ENCODE measurements at regions not wholly inside any gene's neighbourhood (a gene's known extent, or its start where the extent isn't known, plus 50 kb on each side); places are given as distances from the start of the nearest gene placed in this dataset.
"Not testable (repeated sequence)": the region's sequence is repeated elsewhere in the genome, so short reads cannot be mapped to it uniquely, and the experiment has no call there.

GRCh38 chr12:39671898-39672875, 52.6 kb upstream of the ABCD2 start:
- Histone ChIP-seq H3K4me1 (ENCODE audit: control insufficient read depth, insufficient read depth, low read length) (no peaks in the 10 kb centered on the region), H2BK120ac (ENCODE audit: low read depth, low read length) (no peak overlapping the region), H3K56ac (ENCODE audit: extremely low read depth, insufficient read depth, low read length) (no peak overlapping the region), H4K5ac (ENCODE audit: low read depth, low read length) (no peak overlapping the region), H3K4me3 (ENCODE audit: insufficient read depth, low read depth, low read length) (no peak overlapping the region), H3K4me2 (ENCODE audit: low read depth, low read length) (no peak overlapping the region), H2BK5ac (ENCODE audit: low read depth, low read length, poor library complexity, severe bottlenecking) (no peak overlapping the region), H3K79me1 (ENCODE audit: low read depth in 1 of 2, low read length in 2 of 2) (no peaks in the 10 kb centered on the region), H3K23ac (ENCODE audit: low read depth, low read length) (no peak overlapping the region), H3K4ac (ENCODE audit: low read depth, low read length) (no peak overlapping the region), H3K27ac (ENCODE audit: insufficient read depth, low read length) (no peak overlapping the region), H4K8ac (ENCODE audit: low read depth in 2 of 2, low read length in 2 of 2) (no peak overlapping the region), H3K27me3 (ENCODE audit: control insufficient read depth, insufficient read depth, low read length) (no peaks in the 10 kb centered on the region), H4K91ac (ENCODE audit: insufficient read depth, low read depth, low read length) (no peak overlapping the region), H2BK20ac (ENCODE audit: low read depth, low read length) (no peak overlapping the region), H3K36me3 (ENCODE audit: control insufficient read depth, insufficient read depth, low read length) (no peaks in the 10 kb centered on the region), H3K14ac (replicated peaks; ENCODE audit: low read depth, low read length) (no peak overlapping the region), H3K9me3 (ENCODE audit: control insufficient read depth, insufficient read depth, low read length) (peaks cover 9% of the 10 kb centered on the region), H2BK15ac (ENCODE audit: low read depth, low read length) (no peak overlapping the region), H3K9me1 (ENCODE audit: insufficient read depth, low read length) (no peaks in the 10 kb centered on the region), H3K18ac (ENCODE audit: low read depth, low read length) (no peak overlapping the region), H3K9ac (ENCODE audit: low read depth, low read length) (no peak overlapping the region), H4K20me1 (ENCODE audit: insufficient read depth, low read length) (no peaks in the 10 kb centered on the region), H2AK5ac (ENCODE audit: low read depth, low read length) (no peak overlapping the region), H2AK9ac (replicated peaks; ENCODE audit: low read depth, low read length, poor library complexity) (no peak overlapping the region), H2AFZ (replicated peaks; ENCODE audit: low read length, poor library complexity) (no peak overlapping the region)
- POLR2A ChIA-PET (ENCODE audit: unreplicated experiment): no interaction called here
- intact Hi-C loops (cut with micrococcal nuclease) (no loop called here), dilution Hi-C loops (cut with HindIII; ENCODE audit: low sequenced_read_pairs, unreplicated experiment) (no loop called here), in situ Hi-C loops (cut with MboI; ENCODE audit: low sequenced_read_pairs) (no loop called here)
- no TSS peak for BruUV-seq (replicated peaks)
- TF ChIP-seq RFX5 (IDR thresholded peaks at IDR 0.05; ENCODE audit: low read depth, low read length): no peak
- DNase-seq (no peak), ATAC-seq (ENCODE audit: low read depth) (no peak)
- 52% methylated on average over 2 of the region's 5 CpGs; no CpG with 5 or more reads in 1 of the 2 experiments for WGBS, 2 experiments (ENCODE audit: extremely low coverage in 2 of 2, insufficient read length in 1 of 2)
- CTCF ChIA-PET: no interaction called here

- H3K36me3 ChIP-seq (ENCODE audit: control insufficient read depth, insufficient read depth, low read length): not testable (repeated sequence)
These were observed 49.9 kb upstream of the ABCD2 start for GRCh38 chr12:39669539-39669938.

More at GRCh38 chr12:39669539-39669938, 49.9 kb upstream of the ABCD2 start:
- CTCF ChIA-PET; H3K27ac ChIP-seq (ENCODE audit: insufficient read depth, low read length); H2BK15ac ChIP-seq (ENCODE audit: low read depth, low read length); POLR2A ChIA-PET (ENCODE audit: unreplicated experiment); H4K91ac ChIP-seq (ENCODE audit: insufficient read depth, low read depth, low read length); H4K20me1 ChIP-seq (ENCODE audit: insufficient read depth, low read length); ATAC-seq (ENCODE audit: low read depth); H4K5ac ChIP-seq (ENCODE audit: low read depth, low read length); BruUV-seq (replicated peaks); H3K18ac ChIP-seq (ENCODE audit: low read depth, low read length); H2AFZ ChIP-seq (replicated peaks; ENCODE audit: low read length, poor library complexity); H2AK5ac ChIP-seq (ENCODE audit: low read depth, low read length); H3K27me3 ChIP-seq (ENCODE audit: control insufficient read depth, insufficient read depth, low read length); H2BK120ac ChIP-seq (ENCODE audit: low read depth, low read length); H4K8ac ChIP-seq (ENCODE audit: low read depth in 2 of 2, low read length in 2 of 2); H3K4me1 ChIP-seq (ENCODE audit: control insufficient read depth, insufficient read depth, low read length); H3K4me3 ChIP-seq (ENCODE audit: insufficient read depth, low read depth, low read length); in situ Hi-C loops (cut with MboI; ENCODE audit: low sequenced_read_pairs); H3K9ac ChIP-seq (ENCODE audit: low read depth, low read length); H3K4me2 ChIP-seq (ENCODE audit: low read depth, low read length); H2BK5ac ChIP-seq (ENCODE audit: low read depth, low read length, poor library complexity, severe bottlenecking); H3K9me1 ChIP-seq (ENCODE audit: insufficient read depth, low read length); H3K56ac ChIP-seq (ENCODE audit: extremely low read depth, insufficient read depth, low read length); H3K9me3 ChIP-seq (ENCODE audit: control insufficient read depth, insufficient read depth, low read length); H3K23ac ChIP-seq (ENCODE audit: low read depth, low read length); intact Hi-C loops (cut with micrococcal nuclease); DNase-seq; dilution Hi-C loops (cut with HindIII; ENCODE audit: low sequenced_read_pairs, unreplicated experiment); H2BK20ac ChIP-seq (ENCODE audit: low read depth, low read length); H3K14ac ChIP-seq (replicated peaks; ENCODE audit: low read depth, low read length); H2AK9ac ChIP-seq (replicated peaks; ENCODE audit: low read depth, low read length, poor library complexity); H3K79me1 ChIP-seq (ENCODE audit: low read depth in 1 of 2, low read length in 2 of 2); H3K4ac ChIP-seq (ENCODE audit: low read depth, low read length): not testable (repeated sequence)
- 29% methylated on average over 1 of the region's 7 CpGs; no CpG with 5 or more reads in 1 of the 2 experiments for WGBS, 2 experiments (ENCODE audit: extremely low coverage in 2 of 2, insufficient read length in 1 of 2)

All from IMR-90 (cell line).